HL-60 (cell line): ENCODE measurements at regions not wholly inside any gene's neighbourhood (a gene's known extent, or its start where the extent isn't known, plus 50 kb on each side); places are given as distances from the start of the nearest gene placed in this dataset.

ENCODE experiments used
- DNase-seq, 2 experiments: peaks; one replicate each; pipeline ENCODE4 v3.0.0-alpha.2; 2010 to 2020; ENCODE audit warnings: low read depth in 1 of 2, low spot score in 1 of 2
- H3K27ac ChIP-seq: fragments of 250-450 bp; sonication (Bioruptor Pico); replicated peaks from 2 replicates; pipeline ENCODE4 v1.5.1; 2020; ENCODE audit warnings: mild to moderate bottlenecking, moderate library complexity
- H3K27me3 ChIP-seq: fragments of 250-450 bp; sonication (Bioruptor Pico); 2 replicates; pipeline ENCODE4 v1.5.1; 2021; ENCODE audit warnings: mild to moderate bottlenecking, moderate library complexity; ENCODE audit not compliant: insufficient read depth, poor library complexity, severe bottlenecking
- H3K4me3 ChIP-seq: replicated peaks from 2 replicates; pipeline ENCODE4 v1.5.1; 2011; ENCODE audit warnings: mild to moderate bottlenecking, control low read depth, low read length; ENCODE audit not compliant: insufficient read depth
- CTCF ChIP-seq: IDR thresholded peaks from one replicate; pipeline ENCODE4 v1.5.1; 2011; ENCODE audit warnings: low read length, control low read depth, inconsistent platforms; ENCODE audit not compliant: insufficient read depth
- GABPA ChIP-seq: IDR thresholded peaks from 2 replicates; pipeline ENCODE4 v1.6.1; 2012; ENCODE audit warnings: low read depth
- POLR2AphosphoS5 ChIP-seq: IDR thresholded peaks from 2 replicates; pipeline ENCODE4 v1.6.1; 2012; ENCODE audit warnings: low read depth
- REST ChIP-seq: IDR thresholded peaks from 2 replicates; pipeline ENCODE4 v1.6.1; 2012; ENCODE audit warnings: low read depth; ENCODE audit not compliant: insufficient replicate concordance
- SPI1 ChIP-seq: IDR thresholded peaks from 2 replicates; pipeline ENCODE4 v1.6.1; 2012; ENCODE audit warnings: low read depth, mild to moderate bottlenecking, borderline replicate concordance

GRCh38 chr18:46346896-46347630 is 242.9 kb downstream of the HAUS1 start:
- TF ChIP-seq SPI1 (no peak), GABPA (no peak), REST (no peak), CTCF (no peak), POLR2AphosphoS5 (no peak)
- DNase-seq, result no peak
- Histone ChIP-seq H3K27ac (no peak overlapping the region), H3K4me3 (no peak overlapping the region), H3K27me3 (no peaks in the 10 kb centered on the region)

GRCh38 chr18:46350598-46351159 is 246.5 kb downstream of the HAUS1 start:
- Histone ChIP-seq H3K4me3 (no peak overlapping the region), H3K27ac (no peak overlapping the region), H3K27me3 (no peaks in the 10 kb centered on the region)
- DNase-seq, result no peak
- TF ChIP-seq CTCF, result no peak
- no peak for TF ChIP-seq SPI1

- no peak for TF ChIP-seq POLR2AphosphoS5
- no peak for TF ChIP-seq REST
- TF ChIP-seq CTCF, result no peak
- no peak for TF ChIP-seq SPI1
- no peak for TF ChIP-seq GABPA
- Histone ChIP-seq H3K4me3 (no peak overlapping the region), H3K27me3 (no peaks in the 10 kb centered on the region), H3K27ac (no peak overlapping the region)
- no peak for DNase-seq
Observed at GRCh38 chr18:46352520-46353250, 248.5 kb downstream of the HAUS1 start.
